Osteoblast (primary cell): ENCODE measurements at regions not wholly inside any gene's neighbourhood (a gene's known extent, or its start where the extent isn't known, plus 50 kb on each side); places are given as distances from the start of the nearest gene placed in this dataset.

Source experiments
- DNase-seq: peaks from one replicate; pipeline ENCODE4 v3.0.0; 2011; ENCODE audit warnings: low spot score, mixed read lengths; ENCODE audit not compliant: insufficient read length; ENCODE audit errors: missing footprints
- H2AFZ ChIP-seq: 2 replicates; pipeline ENCODE4 v1.6.0; 2011; ENCODE audit warnings: mild to moderate bottlenecking, low read length
- H3K27ac ChIP-seq: 2 replicates; pipeline ENCODE4 v1.5.1; 2011; ENCODE audit warnings: mild to moderate bottlenecking, low read depth, low read length, moderate library complexity
- H3K27me3 ChIP-seq: 2 replicates; pipeline ENCODE4 v1.6.0; 2012; ENCODE audit warnings: mild to moderate bottlenecking, control low read depth, inconsistent platforms, low read length, moderate library complexity; ENCODE audit not compliant: insufficient read depth
- H3K36me3 ChIP-seq: 2 replicates; pipeline ENCODE4 v1.5.1; 2011; ENCODE audit warnings: mild to moderate bottlenecking, low read length, control low read depth, moderate library complexity; ENCODE audit not compliant: insufficient read depth
- H3K4me1 ChIP-seq: 2 replicates; pipeline ENCODE4 v1.5.1; 2011; ENCODE audit warnings: mild to moderate bottlenecking, low read length, control low read depth, moderate library complexity; ENCODE audit not compliant: insufficient read depth
- H3K4me2 ChIP-seq: 2 replicates; pipeline ENCODE4 v1.6.0; 2011; ENCODE audit warnings: mild to moderate bottlenecking, low read length; ENCODE audit not compliant: insufficient read depth
- H3K4me3 ChIP-seq: fragments of 200-600 bp; sonication (generic); 3 replicates; pipeline ENCODE4 v1.5.1; 2012; ENCODE audit warnings: mild to moderate bottlenecking, low read length, inconsistent platforms; ENCODE audit not compliant: insufficient read depth
- H3K79me2 ChIP-seq: 2 replicates; pipeline ENCODE4 v1.6.0; 2012; ENCODE audit warnings: mild to moderate bottlenecking, low read length, control low read depth, inconsistent platforms; ENCODE audit not compliant: insufficient read depth
- H3K9me3 ChIP-seq: 2 replicates; pipeline ENCODE4 v1.5.1; 2011; ENCODE audit warnings: low read depth, low read length, control low read depth
- H4K20me1 ChIP-seq: 2 replicates; pipeline ENCODE4 v1.6.0; 2012; ENCODE audit warnings: mild to moderate bottlenecking, low read length, control low read depth; ENCODE audit not compliant: insufficient read depth
- CTCF ChIP-seq: IDR thresholded peaks from 2 replicates; pipeline ENCODE4 v1.5.1; 2011; ENCODE audit warnings: mild to moderate bottlenecking, low read depth, low read length, moderate library complexity; ENCODE audit errors: extremely low read depth

DNA sequence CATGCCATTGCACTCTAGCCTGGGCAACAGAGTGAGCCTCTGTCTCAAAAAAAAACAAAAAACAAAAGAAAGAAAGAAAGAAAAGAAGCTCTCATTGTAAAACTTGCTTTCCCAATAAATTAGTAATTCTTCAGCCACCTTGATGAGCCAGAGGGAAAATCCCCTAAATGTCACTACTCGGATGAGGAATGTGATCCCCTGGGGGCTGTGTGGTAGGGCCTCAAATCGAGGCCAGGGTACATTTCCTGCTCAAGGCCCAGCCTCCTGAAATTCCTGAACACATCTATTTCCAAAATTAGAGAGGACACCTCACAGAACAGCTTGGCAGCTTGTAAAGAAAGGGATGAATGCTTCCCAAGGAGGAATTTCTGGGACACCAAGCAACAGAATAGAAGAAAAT is 147.1 kb upstream of the SESN3 start:
- no peak for DNase-seq

DNA sequence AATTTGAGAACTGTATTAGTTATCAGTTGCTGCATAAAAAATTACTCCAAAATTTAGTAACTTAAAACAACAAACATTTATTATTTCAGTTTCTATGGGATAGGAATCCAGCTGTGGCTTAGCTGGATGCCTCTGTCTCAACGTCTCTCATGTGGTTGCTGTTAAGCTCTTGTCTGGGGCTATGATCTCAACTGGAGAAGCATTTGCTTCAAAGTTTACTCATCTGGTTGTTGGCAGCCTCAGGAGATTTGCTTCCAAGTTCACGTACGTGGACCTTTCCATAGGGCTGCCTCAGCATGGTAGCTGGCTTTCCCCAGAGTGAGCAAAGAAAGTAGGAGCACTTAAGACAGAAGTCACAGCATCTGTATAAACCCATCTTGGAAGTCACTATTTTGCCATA is 144.9 kb upstream of the SESN3 start:
- Histone ChIP-seq H3K4me2 (no peak overlapping the region), H4K20me1 (no peaks in the 10 kb centered on the region)

More for the DNA sequence above, 147.1 kb upstream of the SESN3 start:
- Histone ChIP-seq H3K4me2 (no peak overlapping the region), H3K27me3 (peaks cover 13% of the 10 kb centered on the region), H3K36me3 (no peaks in the 10 kb centered on the region), H2AFZ (no peak overlapping the region), H3K27ac (no peak overlapping the region), H3K4me1 (peaks cover 14% of the 10 kb centered on the region), H4K20me1 (no peaks in the 10 kb centered on the region), H3K4me3 (no peak overlapping the region), H3K79me2 (no peaks in the 10 kb centered on the region), H3K9me3 (no peaks in the 10 kb centered on the region)
- TF ChIP-seq CTCF: no peak

GRCh38 chr11:95375451-95375850 is 144.4 kb upstream of the SESN3 start:
- no peaks in the 10 kb centered on the region for H3K79me2 ChIP-seq
- peaks cover 14% of the 10 kb centered on the region for H3K4me1 ChIP-seq
- no peaks in the 10 kb centered on the region for H3K27me3 ChIP-seq
- H3K27ac ChIP-seq: peak overlapping the region; percentile 16
- no peaks in the 10 kb centered on the region for H3K36me3 ChIP-seq
- H3K4me3 ChIP-seq: no peak overlapping the region
- no peak overlapping the region for H2AFZ ChIP-seq
- no peak overlapping the region for H3K4me2 ChIP-seq
- no peak for TF ChIP-seq CTCF
- H3K9me3 ChIP-seq: no peaks in the 10 kb centered on the region
- no peaks in the 10 kb centered on the region for H4K20me1 ChIP-seq
- no peak for DNase-seq

More for the DNA sequence above, 144.9 kb upstream of the SESN3 start:
- Histone ChIP-seq H3K4me1 (peaks cover 14% of the 10 kb centered on the region), H3K27me3 (peaks cover 3% of the 10 kb centered on the region), H3K27ac (peak overlapping the region; percentile 16), H2AFZ (no peak overlapping the region), H3K36me3 (no peaks in the 10 kb centered on the region), H3K79me2 (no peaks in the 10 kb centered on the region), H3K9me3 (no peaks in the 10 kb centered on the region), H3K4me3 (no peak overlapping the region)
- TF ChIP-seq CTCF: no peak
- peak; percentile 47 for DNase-seq

GRCh38 chr11:95374105-95374504 is 143.1 kb upstream of the SESN3 start:
- TF ChIP-seq CTCF: no peak
- H3K27me3 ChIP-seq: no peaks in the 10 kb centered on the region
- H3K4me3 ChIP-seq: no peak overlapping the region
- no peaks in the 10 kb centered on the region for H3K79me2 ChIP-seq
- H3K9me3 ChIP-seq: no peaks in the 10 kb centered on the region
- H3K36me3 ChIP-seq: no peaks in the 10 kb centered on the region
- H2AFZ ChIP-seq: no peak overlapping the region
- no peak for DNase-seq
- no peaks in the 10 kb centered on the region for H4K20me1 ChIP-seq
- no peak overlapping the region for H3K27ac ChIP-seq
- peaks cover 14% of the 10 kb centered on the region for H3K4me1 ChIP-seq
- H3K4me2 ChIP-seq: no peak overlapping the region
